H1 (cell line): ENCODE measurements at regions not wholly inside any gene's neighbourhood (a gene's known extent, or its start where the extent isn't known, plus 50 kb on each side); places are given as distances from the start of the nearest gene placed in this dataset.

Experiments used
- CTCF ChIA-PET: fragments of 300-600 bp; sonication (Branson Sonifier 250); formaldehyde crosslinking; loops from one replicate; lab custom pipeline; 2021; ENCODE audit not compliant: partially characterized antibody; lab: Charles Lee
- POLR2A ChIA-PET: fragments of 300-600 bp; sonication (Branson Sonifier 250); formaldehyde crosslinking; loops from one replicate; lab custom pipeline; 2021; ENCODE audit warnings: inconsistent platforms; ENCODE audit not compliant: partially characterized antibody; lab: Charles Lee
- DNase-seq, 2 experiments: peaks; one replicate each; pipeline versions ENCODE4 v3.0.0 to v3.0.0-alpha.2; 2010 to 2022; ENCODE audit warnings: low spot score in 2 of 2, low read depth in 1 of 2, mixed read lengths in 1 of 2
- FAIRE-seq: peaks from 2 replicates; lab custom pipeline; 2011; peaks lifted over from hg19 to GRCh38; lab: Jason Lieb, UNC
- H2AFZ ChIP-seq: 2 replicates; pipeline ENCODE4 v1.8.1; 2012; ENCODE audit warnings: low read length, inconsistent platforms
- H2AK5ac ChIP-seq: 2 replicates; pipeline ENCODE4 v1.6.1; 2013; ENCODE audit warnings: low read depth, low read length
- H2BK120ac ChIP-seq: replicated peaks from 2 replicates; pipeline ENCODE3; 2013; ENCODE audit warnings: low read depth, low read length, inconsistent platforms
- H2BK12ac ChIP-seq: 2 replicates; pipeline ENCODE4 v1.6.1; 2013; ENCODE audit warnings: low read depth, low read length
- H2BK15ac ChIP-seq: 2 replicates; pipeline ENCODE4 v1.6.1; 2013; ENCODE audit warnings: low read length
- H2BK20ac ChIP-seq: 2 replicates; pipeline ENCODE4 v1.6.1; 2013; ENCODE audit warnings: low read length
- H2BK5ac ChIP-seq: 2 replicates; pipeline ENCODE4 v1.6.1; 2013; ENCODE audit warnings: low read depth, low read length
- H3K14ac ChIP-seq: 2 replicates; pipeline ENCODE4 v1.6.1; 2013; ENCODE audit warnings: inconsistent platforms; ENCODE audit not compliant: insufficient read length
- H3K18ac ChIP-seq: 2 replicates; pipeline ENCODE4 v1.6.1; 2013; ENCODE audit warnings: low read length; ENCODE audit errors: extremely low read depth
- H3K23ac ChIP-seq: 2 replicates; pipeline ENCODE4 v1.6.1; 2013; ENCODE audit warnings: inconsistent platforms; ENCODE audit not compliant: insufficient read length
- H3K23me2 ChIP-seq: 2 replicates; pipeline ENCODE4 v1.6.1; 2013; ENCODE audit warnings: low read depth, low read length
- H3K27ac ChIP-seq: 2 replicates; pipeline ENCODE4 v1.6.1; 2011; ENCODE audit warnings: low read depth, low read length, inconsistent platforms
- H3K27me3 ChIP-seq, 4 experiments: replicated peaks in 1 of 4; 1 replicate in 1 of 4; 2 replicates in 3 of 4; pipeline versions ENCODE4 v1.6.1 to v1.8.1; 2011 to 2013; ENCODE audit warnings: low read length in 3 of 4, mild to moderate bottlenecking in 3 of 4, inconsistent platforms in 2 of 4, mixed read lengths in 2 of 4, moderate library complexity in 1 of 4; ENCODE audit not compliant: control insufficient read depth in 3 of 4, insufficient read depth in 3 of 4; ENCODE audit errors: extremely low read depth in 1 of 4
- H3K36me3 ChIP-seq, 4 experiments: 2 replicates each; pipeline versions ENCODE4 v1.6.1 to v1.8.1; 2011 to 2013; ENCODE audit warnings: mild to moderate bottlenecking in 4 of 4, low read length in 3 of 4, moderate library complexity in 2 of 4, control low read depth in 1 of 4, inconsistent platforms in 1 of 4; ENCODE audit not compliant: insufficient read depth in 4 of 4, control insufficient read depth in 2 of 4
- H3K4ac ChIP-seq: replicated peaks from 2 replicates; pipeline ENCODE3; 2013; ENCODE audit warnings: low read length, low read depth, mixed read lengths, inconsistent platforms; ENCODE audit not compliant: insufficient read length
- H3K4me1 ChIP-seq, 4 experiments: replicated peaks in 1 of 4; 1 replicate in 1 of 4; 2 replicates in 3 of 4; pipeline versions ENCODE4 v1.6.1 to v1.8.1; 2011 to 2013; ENCODE audit warnings: low read length in 3 of 4, inconsistent platforms in 2 of 4, mixed read lengths in 1 of 4; ENCODE audit not compliant: insufficient read depth in 4 of 4, control insufficient read depth in 3 of 4
- H3K4me2 ChIP-seq, 2 experiments: 2 replicates each; pipeline versions ENCODE4 v1.6.1 to v1.8.1; 2011 to 2013; ENCODE audit warnings: low read depth in 2 of 2, low read length in 2 of 2, control low read depth in 1 of 2, inconsistent platforms in 1 of 2, mild to moderate bottlenecking in 1 of 2; ENCODE audit not compliant: insufficient read depth in 1 of 2
- H3K4me3 ChIP-seq, 4 experiments: fragments of 200-600, 300-600 bp in 1 of 4; sonication (generic), shearing (Covaris generic), sonication (Bioruptor Twin) in 1 of 4; 2 replicates each; pipeline versions ENCODE4 v1.5.1 to v1.8.1; 2011 to 2016; ENCODE audit warnings: low read length in 4 of 4, low read depth in 3 of 4, control low read depth in 2 of 4, inconsistent platforms in 2 of 4, mild to moderate bottlenecking in 2 of 4, mixed read lengths in 1 of 4, moderate library complexity in 1 of 4; ENCODE audit not compliant: insufficient read depth in 2 of 4; ENCODE audit errors: extremely low read depth in 1 of 4
- H3K56ac ChIP-seq: replicated peaks from 2 replicates; pipeline ENCODE3; 2013; ENCODE audit warnings: low read depth, mild to moderate bottlenecking, mixed read lengths, low read length, inconsistent platforms; ENCODE audit not compliant: insufficient read length
- H3K79me1 ChIP-seq: 2 replicates; pipeline ENCODE4 v1.6.1; 2013; ENCODE audit warnings: low read depth, low read length, control low read depth
- H3K79me2 ChIP-seq, 2 experiments: 2 replicates each; pipeline versions ENCODE4 v1.6.1 to v1.8.1; 2012 to 2013; ENCODE audit warnings: low read length in 2 of 2, mild to moderate bottlenecking in 2 of 2, inconsistent platforms in 1 of 2; ENCODE audit not compliant: insufficient read depth in 2 of 2, control insufficient read depth in 1 of 2
- H3K9ac ChIP-seq, 4 experiments: replicated peaks in 1 of 4; 1 replicate in 1 of 4; 2 replicates in 3 of 4; pipeline versions ENCODE4 v1.6.1 to v1.8.1; 2011 to 2013; ENCODE audit warnings: low read depth in 3 of 4, low read length in 3 of 4, control low read depth in 2 of 4, mild to moderate bottlenecking in 2 of 4, moderate library complexity in 2 of 4, inconsistent platforms in 1 of 4; ENCODE audit errors: extremely low read depth in 1 of 4
- H3K9me3 ChIP-seq, 2 experiments: 2 replicates each; pipeline versions ENCODE4 v1.6.1 to v1.8.1; 2012 to 2013; ENCODE audit warnings: mild to moderate bottlenecking in 2 of 2, moderate library complexity in 2 of 2, control low read depth in 1 of 2, inconsistent platforms in 1 of 2, low read depth in 1 of 2, low read length in 1 of 2, mixed read lengths in 1 of 2; ENCODE audit not compliant: insufficient read depth in 2 of 2
- H4K20me1 ChIP-seq, 2 experiments: replicated peaks in 1 of 2; 2 replicates each; pipeline versions ENCODE3 to v1.8.1; 2011 to 2013; ENCODE audit warnings: inconsistent platforms in 2 of 2, low read length in 2 of 2, mild to moderate bottlenecking in 1 of 2; ENCODE audit not compliant: insufficient read depth in 2 of 2, control insufficient read depth in 1 of 2
- H4K5ac ChIP-seq: 2 replicates; pipeline ENCODE4 v1.6.1; 2013; ENCODE audit warnings: low read length, low read depth, mixed read lengths, inconsistent platforms; ENCODE audit not compliant: insufficient read length
- H4K8ac ChIP-seq: 2 replicates; pipeline ENCODE4 v1.8.0; 2013; ENCODE audit warnings: mild to moderate bottlenecking, moderate library complexity, low read length, inconsistent platforms; ENCODE audit not compliant: insufficient read depth; ENCODE audit errors: extremely low read depth
- H4K91ac ChIP-seq: replicated peaks from 2 replicates; pipeline ENCODE3; 2013; ENCODE audit warnings: low read length, mixed read lengths, inconsistent platforms; ENCODE audit not compliant: insufficient read length
- CBX5 ChIP-seq: fragments of 300-800, 300-1000 bp; sonication (generic); IDR thresholded peaks from 2 replicates; pipeline ENCODE4 v1.7.1; 2016; ENCODE audit warnings: antibody characterized with exemption, low read length, low read depth
- CHD1 ChIP-seq: IDR thresholded peaks from 2 replicates; pipeline ENCODE4 v1.6.1; 2012; ENCODE audit warnings: low read depth, low read length, improper control_type of control experiment
- CTBP2 ChIP-seq: IDR thresholded peaks from 2 replicates; pipeline ENCODE4 v1.7.0; 2011; ENCODE audit warnings: borderline replicate concordance, mild to moderate bottlenecking, moderate library complexity, mixed read lengths, low read length; ENCODE audit not compliant: insufficient read depth, insufficient read length
- RFX5 ChIP-seq: IDR thresholded peaks from 2 replicates; pipeline ENCODE4 v1.6.1; 2011; ENCODE audit warnings: low read depth, low read length, improper control_type of control experiment, borderline replicate concordance
- RNF2 ChIP-seq: fragments of 200-900, 300-1000 bp; sonication (generic); IDR thresholded peaks from 2 replicates; pipeline ENCODE4 v1.7.1; 2016; ENCODE audit warnings: borderline replicate concordance, low read depth, mild to moderate bottlenecking, antibody characterized with exemption, low read length; ENCODE audit not compliant: poor library complexity, severe bottlenecking; ENCODE audit errors: missing control alignments
- SIN3A ChIP-seq, 2 experiments: IDR thresholded peaks in 1 of 2; conservative IDR thresholded peaks in 1 of 2; 2 replicates each; pipeline ENCODE4 v1.6.1; 2011 to 2012; ENCODE audit warnings: low read length in 2 of 2, improper control_type of control experiment in 1 of 2, low read depth in 1 of 2, mild to moderate bottlenecking in 1 of 2
- SP1 ChIP-seq: IDR thresholded peaks from 2 replicates; pipeline ENCODE4 v1.6.1; 2011; ENCODE audit warnings: low read depth, low read length
- SP4 ChIP-seq: IDR thresholded peaks from 2 replicates; pipeline ENCODE4 v1.6.1; 2012; ENCODE audit warnings: low read length, inconsistent platforms
- SUZ12 ChIP-seq: fragments of 200-600 bp; sonication (generic); IDR thresholded peaks from 2 replicates; pipeline ENCODE4 v1.6.1; 2012; ENCODE audit warnings: mild to moderate bottlenecking, inconsistent platforms, low read length, moderate library complexity, mixed read lengths
- WGBS, 2 experiments: shearing (Covaris generic) in 1 of 2; methylation state at CpG; one replicate each; pipeline versions ENCODE4 v1.1.6 to v1.1.7; 2013 to 2015; ENCODE audit warnings: low lambda C conversion rate in 2 of 2, mixed read lengths in 2 of 2, inconsistent platforms in 1 of 2, low coverage in 1 of 2, missing lambda C conversion rate in 1 of 2; ENCODE audit not compliant: insufficient replicate concordance in 2 of 2, insufficient coverage in 1 of 2, insufficient read length in 1 of 2; ENCODE audit errors: extremely low coverage in 1 of 2, missing lambda C conversion rate in 1 of 2; 5-methylcytosine and 5-hydroxymethylcytosine counted together
- TF ChIP-seq, protein P1 (sequence below): IDR thresholded peaks from 2 replicates; pipeline ENCODE4 v1.6.1; 2012; ENCODE audit warnings: inconsistent platforms
- TF ChIP-seq, protein P2 (sequence below), 3 experiments: IDR thresholded peaks; 1 replicate in 2 of 3; 2 replicates in 1 of 3; pipeline versions ENCODE4 v1.5.1 to v1.6.1; 2011; ENCODE audit warnings: low read length in 3 of 3, mild to moderate bottlenecking in 3 of 3, inconsistent platforms in 2 of 3, low read depth in 1 of 3, moderate library complexity in 1 of 3; ENCODE audit not compliant: insufficient read depth in 1 of 3; ENCODE audit errors: control extremely low read depth in 1 of 3

DNA sequence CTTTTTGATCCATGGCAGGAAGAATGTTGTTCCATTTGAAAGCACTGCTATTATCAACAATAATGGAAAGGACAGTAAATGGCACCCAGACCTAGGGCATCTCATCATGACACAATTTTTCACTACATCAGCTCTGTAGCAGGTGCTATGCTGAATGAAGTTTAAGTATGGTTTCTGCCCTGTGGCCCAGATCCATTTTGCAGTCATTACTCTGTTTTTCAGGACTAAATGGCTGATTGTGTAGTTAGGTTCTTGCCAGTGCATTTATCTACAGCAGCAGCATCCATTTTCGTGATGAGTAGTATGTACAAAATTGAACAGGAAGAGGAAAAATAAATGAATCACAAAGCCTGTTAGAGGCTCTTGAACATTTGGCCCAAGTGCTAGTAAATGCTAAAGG is 270.5 kb upstream of the CD180 start:
- no peak overlapping the region for H3K23ac ChIP-seq
- no peak overlapping the region for H2BK5ac ChIP-seq
- H3K9ac ChIP-seq = no peak overlapping the region
- H3K4me3 ChIP-seq = no peak overlapping the region
- H2BK20ac ChIP-seq = no peak overlapping the region
- H4K20me1 ChIP-seq = no peaks in the 10 kb centered on the region
- H3K4me1 ChIP-seq = no peaks in the 10 kb centered on the region
- no peak overlapping the region for H3K4me2 ChIP-seq
- no peak for FAIRE-seq
- no peak overlapping the region for H4K8ac ChIP-seq
- H3K18ac ChIP-seq = no peak overlapping the region
- H3K36me3 ChIP-seq = no peaks in the 10 kb centered on the region
- no peaks in the 10 kb centered on the region for H3K27me3 ChIP-seq
- no peaks in the 10 kb centered on the region for H3K23me2 ChIP-seq
- no peaks in the 10 kb centered on the region for H3K79me2 ChIP-seq
- CTCF ChIA-PET = no interaction called here
- no peak overlapping the region for H2AK5ac ChIP-seq
- H3K27ac ChIP-seq = no peak overlapping the region
- POLR2A ChIA-PET = no interaction called here
- no peak for DNase-seq
- no peak overlapping the region for H3K4ac ChIP-seq
- H3K79me1 ChIP-seq = no peaks in the 10 kb centered on the region
- WGBS, 2 experiments = 100% methylated on average over 1 of the region's 1 CpG; no CpG with 5 or more reads in 1 of the 2 experiments
- no peak overlapping the region for H2BK12ac ChIP-seq
- H2BK15ac ChIP-seq = no peak overlapping the region
- H2AFZ ChIP-seq = no peak overlapping the region
- H3K56ac ChIP-seq = no peak overlapping the region
- H3K9me3 ChIP-seq = no peaks in the 10 kb centered on the region
- no peak overlapping the region for H2BK120ac ChIP-seq
- H3K14ac ChIP-seq = no peak overlapping the region
- H4K5ac ChIP-seq = no peak overlapping the region
- no peak overlapping the region for H4K91ac ChIP-seq
- no peak for TF ChIP-seq CHD1
- TF ChIP-seq CTBP2 = no peak
- TF ChIP-seq, protein P1, sequence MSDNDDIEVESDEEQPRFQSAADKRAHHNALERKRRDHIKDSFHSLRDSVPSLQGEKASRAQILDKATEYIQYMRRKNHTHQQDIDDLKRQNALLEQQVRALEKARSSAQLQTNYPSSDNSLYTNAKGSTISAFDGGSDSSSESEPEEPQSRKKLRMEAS = no peak
- TF ChIP-seq RFX5 = no peak
- TF ChIP-seq SP4 = no peak
- TF ChIP-seq RNF2 = no peak
- TF ChIP-seq, protein P2, sequence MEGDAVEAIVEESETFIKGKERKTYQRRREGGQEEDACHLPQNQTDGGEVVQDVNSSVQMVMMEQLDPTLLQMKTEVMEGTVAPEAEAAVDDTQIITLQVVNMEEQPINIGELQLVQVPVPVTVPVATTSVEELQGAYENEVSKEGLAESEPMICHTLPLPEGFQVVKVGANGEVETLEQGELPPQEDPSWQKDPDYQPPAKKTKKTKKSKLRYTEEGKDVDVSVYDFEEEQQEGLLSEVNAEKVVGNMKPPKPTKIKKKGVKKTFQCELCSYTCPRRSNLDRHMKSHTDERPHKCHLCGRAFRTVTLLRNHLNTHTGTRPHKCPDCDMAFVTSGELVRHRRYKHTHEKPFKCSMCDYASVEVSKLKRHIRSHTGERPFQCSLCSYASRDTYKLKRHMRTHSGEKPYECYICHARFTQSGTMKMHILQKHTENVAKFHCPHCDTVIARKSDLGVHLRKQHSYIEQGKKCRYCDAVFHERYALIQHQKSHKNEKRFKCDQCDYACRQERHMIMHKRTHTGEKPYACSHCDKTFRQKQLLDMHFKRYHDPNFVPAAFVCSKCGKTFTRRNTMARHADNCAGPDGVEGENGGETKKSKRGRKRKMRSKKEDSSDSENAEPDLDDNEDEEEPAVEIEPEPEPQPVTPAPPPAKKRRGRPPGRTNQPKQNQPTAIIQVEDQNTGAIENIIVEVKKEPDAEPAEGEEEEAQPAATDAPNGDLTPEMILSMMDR (IDR thresholded peaks at IDR 0.05; ENCODE audit: control extremely low read depth in 1 of 3, insufficient read depth in 1 of 3, low read depth in 1 of 3, low read length in 3 of 3) = no peak
- TF ChIP-seq CBX5 = no peak
- no peak for TF ChIP-seq SP1
- no peak for TF ChIP-seq SUZ12
- TF ChIP-seq SIN3A (conservative IDR thresholded peaks at IDR 0.05 in 1 of 2, IDR thresholded peaks at IDR 0.05 in 1 of 2; ENCODE audit: low read depth in 1 of 2, low read length in 2 of 2) = no peak
